ENCODE measurements at regions not wholly inside any gene's neighbourhood (a gene's known extent, or its start where the extent isn't known, plus 50 kb on each side); places are given as distances from the start of the nearest gene placed in this dataset.

DNA sequence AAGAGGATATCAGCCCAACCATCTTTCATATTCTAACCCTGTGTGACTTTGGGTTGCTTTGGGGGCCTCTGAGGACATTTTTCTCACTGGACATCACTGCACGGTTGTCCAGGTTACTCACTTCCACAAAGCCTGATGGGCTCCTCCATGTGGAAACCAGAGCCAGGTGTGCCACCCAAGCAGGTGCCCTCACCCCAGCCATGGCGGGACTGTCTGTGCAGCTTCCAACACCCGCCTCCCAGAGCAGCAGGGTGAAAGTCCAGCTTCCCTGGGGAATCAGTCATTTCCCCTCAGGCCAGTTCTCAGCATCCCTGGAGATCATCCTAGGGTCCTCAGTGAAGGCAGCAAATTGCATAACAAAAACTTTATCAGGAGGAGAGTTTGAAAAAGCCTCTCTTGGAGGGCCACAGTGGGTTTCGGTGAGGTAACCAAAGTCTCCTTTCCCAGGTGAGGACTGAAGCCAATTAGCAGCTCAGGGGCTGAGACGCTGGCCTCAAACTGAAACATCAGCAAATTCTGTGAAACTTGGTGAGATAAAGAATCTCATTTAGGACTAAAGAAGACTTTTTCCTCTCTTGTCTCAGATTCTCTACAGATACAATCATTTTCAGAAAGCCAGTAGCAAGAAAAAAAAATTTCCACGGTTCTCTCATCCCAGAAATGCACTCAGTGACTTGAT is 289.6 kb upstream of the CDH4 start:
- Histone ChIP-seq H3F3A (ENCODE audit: insufficient read depth) (no peaks in the 10 kb centered on the region), H3K9me2 (replicated peaks; ENCODE audit: insufficient read depth, low read length) (no peaks in the 10 kb centered on the region), H4K20me1 (ENCODE audit: low read depth, low read length) (no peaks in the 10 kb centered on the region), H3K4me3 (ENCODE audit: insufficient read depth, low read length, poor library complexity, severe bottlenecking) (no peak overlapping the region), H3K79me2 (ENCODE audit: insufficient read depth, low read length) (no peaks in the 10 kb centered on the region), H3K9ac (ENCODE audit: low read length) (no peak overlapping the region), H2AFZ (ENCODE audit: low read depth, low read length, severe bottlenecking) (no peak overlapping the region), H3K4me2 (ENCODE audit: low read depth, low read length, poor library complexity, severe bottlenecking) (no peak overlapping the region), H3K36me3 (ENCODE audit: low read length) (no peaks in the 10 kb centered on the region), H3K9me3 (ENCODE audit: insufficient read depth, low read length) (no peaks in the 10 kb centered on the region), H3K27ac (ENCODE audit: low read depth, low read length) (no peak overlapping the region), H3K27me3 (ENCODE audit: low read length) (no peaks in the 10 kb centered on the region)
- TF ChIP-seq EZH2phosphoT487 (conservative IDR thresholded peaks at IDR 0.05; ENCODE audit: low read length), result no peak
- TF ChIP-seq, protein P1, sequence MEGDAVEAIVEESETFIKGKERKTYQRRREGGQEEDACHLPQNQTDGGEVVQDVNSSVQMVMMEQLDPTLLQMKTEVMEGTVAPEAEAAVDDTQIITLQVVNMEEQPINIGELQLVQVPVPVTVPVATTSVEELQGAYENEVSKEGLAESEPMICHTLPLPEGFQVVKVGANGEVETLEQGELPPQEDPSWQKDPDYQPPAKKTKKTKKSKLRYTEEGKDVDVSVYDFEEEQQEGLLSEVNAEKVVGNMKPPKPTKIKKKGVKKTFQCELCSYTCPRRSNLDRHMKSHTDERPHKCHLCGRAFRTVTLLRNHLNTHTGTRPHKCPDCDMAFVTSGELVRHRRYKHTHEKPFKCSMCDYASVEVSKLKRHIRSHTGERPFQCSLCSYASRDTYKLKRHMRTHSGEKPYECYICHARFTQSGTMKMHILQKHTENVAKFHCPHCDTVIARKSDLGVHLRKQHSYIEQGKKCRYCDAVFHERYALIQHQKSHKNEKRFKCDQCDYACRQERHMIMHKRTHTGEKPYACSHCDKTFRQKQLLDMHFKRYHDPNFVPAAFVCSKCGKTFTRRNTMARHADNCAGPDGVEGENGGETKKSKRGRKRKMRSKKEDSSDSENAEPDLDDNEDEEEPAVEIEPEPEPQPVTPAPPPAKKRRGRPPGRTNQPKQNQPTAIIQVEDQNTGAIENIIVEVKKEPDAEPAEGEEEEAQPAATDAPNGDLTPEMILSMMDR (IDR thresholded peaks at IDR 0.05; ENCODE audit: insufficient read depth, low read length, poor library complexity, severe bottlenecking), result no peak

DNA sequence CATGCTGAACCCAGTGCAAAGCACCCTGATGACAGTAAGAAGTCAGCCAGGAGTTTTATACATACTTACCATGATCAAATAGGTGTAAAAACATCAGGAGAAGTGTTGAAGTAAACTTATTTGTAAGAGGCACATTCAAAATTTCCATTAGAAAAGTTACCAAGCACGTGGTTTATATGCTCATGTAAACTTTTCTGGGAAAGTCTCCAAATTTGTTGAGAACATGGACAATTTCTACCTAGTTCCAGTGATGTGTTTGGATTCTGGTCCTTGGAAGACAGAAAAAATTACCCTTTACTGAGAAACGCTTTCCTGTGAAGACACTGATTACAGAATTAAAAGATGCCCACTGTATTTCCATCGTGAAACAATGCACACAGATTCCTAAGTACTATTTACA is 288.9 kb upstream of the CDH4 start:
- H3K79me2 ChIP-seq (ENCODE audit: insufficient read depth, low read length), result no peaks in the 10 kb centered on the region

DNA sequence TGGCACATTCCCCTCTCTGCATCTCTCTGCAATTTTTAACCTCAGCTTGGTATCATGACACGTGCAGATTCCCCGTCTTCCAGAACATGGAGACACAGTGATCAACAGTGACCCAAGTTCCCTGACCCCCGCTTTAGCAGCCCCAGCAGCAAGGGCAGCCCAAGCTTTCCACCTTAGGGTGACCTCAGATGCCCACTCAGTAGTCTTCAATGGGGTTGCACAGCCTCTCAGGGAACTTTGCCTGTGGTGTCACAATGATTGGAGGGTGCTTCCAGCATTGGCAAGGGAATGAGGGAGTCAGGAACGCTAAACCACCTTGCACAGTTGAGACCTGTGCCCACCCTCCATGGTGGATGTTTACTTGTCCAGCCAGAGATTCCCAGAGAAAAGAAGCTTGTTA is 287.1 kb upstream of the CDH4 start:
- no peaks in the 10 kb centered on the region for H3K27me3 ChIP-seq (ENCODE audit: low read length)
- no peaks in the 10 kb centered on the region for H3K79me2 ChIP-seq (ENCODE audit: insufficient read depth, low read length)
- H2AFZ ChIP-seq (ENCODE audit: low read depth, low read length, severe bottlenecking), result no peak overlapping the region
- TF ChIP-seq, protein P1 (IDR thresholded peaks at IDR 0.05; ENCODE audit: insufficient read depth, low read length, poor library complexity, severe bottlenecking), result no peak
- no peak for TF ChIP-seq EZH2phosphoT487 (conservative IDR thresholded peaks at IDR 0.05; ENCODE audit: low read length)
- no peak overlapping the region for H3K9ac ChIP-seq (ENCODE audit: low read length)
- H3K9me2 ChIP-seq (replicated peaks; ENCODE audit: insufficient read depth, low read length), result no peaks in the 10 kb centered on the region
- no peaks in the 10 kb centered on the region for H4K20me1 ChIP-seq (ENCODE audit: low read depth, low read length)
- H3F3A ChIP-seq (ENCODE audit: insufficient read depth), result no peaks in the 10 kb centered on the region
- no peak overlapping the region for H3K4me3 ChIP-seq (ENCODE audit: insufficient read depth, low read length, poor library complexity, severe bottlenecking)
- no peak overlapping the region for H3K27ac ChIP-seq (ENCODE audit: low read depth, low read length)
- H3K9me3 ChIP-seq (ENCODE audit: insufficient read depth, low read length), result no peaks in the 10 kb centered on the region
- no peak overlapping the region for H3K4me2 ChIP-seq (ENCODE audit: low read depth, low read length, poor library complexity, severe bottlenecking)
- H3K36me3 ChIP-seq (ENCODE audit: low read length), result no peaks in the 10 kb centered on the region

More for the DNA sequence above, 288.9 kb upstream of the CDH4 start:
- Histone ChIP-seq H3K27ac (ENCODE audit: low read depth, low read length) (no peak overlapping the region), H3K4me3 (ENCODE audit: insufficient read depth, low read length, poor library complexity, severe bottlenecking) (no peak overlapping the region), H3K9ac (ENCODE audit: low read length) (no peak overlapping the region), H3K9me3 (ENCODE audit: insufficient read depth, low read length) (no peaks in the 10 kb centered on the region), H3K27me3 (ENCODE audit: low read length) (no peaks in the 10 kb centered on the region), H4K20me1 (ENCODE audit: low read depth, low read length) (no peaks in the 10 kb centered on the region), H3F3A (ENCODE audit: insufficient read depth) (no peaks in the 10 kb centered on the region), H3K9me2 (replicated peaks; ENCODE audit: insufficient read depth, low read length) (no peaks in the 10 kb centered on the region), H2AFZ (ENCODE audit: low read depth, low read length, severe bottlenecking) (no peak overlapping the region), H3K4me2 (ENCODE audit: low read depth, low read length, poor library complexity, severe bottlenecking) (no peak overlapping the region), H3K36me3 (ENCODE audit: low read length) (no peaks in the 10 kb centered on the region)
- no peak for TF ChIP-seq EZH2phosphoT487 (conservative IDR thresholded peaks at IDR 0.05; ENCODE audit: low read length)
- TF ChIP-seq, protein P1 (IDR thresholded peaks at IDR 0.05; ENCODE audit: insufficient read depth, low read length, poor library complexity, severe bottlenecking), result no peak
